Natural killer cell treated with Interleukin-12 subunit alpha and Interleukin-12 subunit beta and Interleukin-15 and Interleukin-18, amount 100 ng/mL, for 72 hours (primary cell): ENCODE measurements at regions not wholly inside any gene's neighbourhood (a gene's known extent, or its start where the extent isn't known, plus 50 kb on each side); places are given as distances from the start of the nearest gene placed in this dataset.

Source experiments
- ATAC-seq, 2 donors: fragments of 150-1000 bp; cut with Tn5 transposase in 1 of 2; sonication (Bioruptor Pico), chemical (Tn5 transposase) in 1 of 2; 2 replicates each; pipeline ENCODE4 v1.10.0; 2021
- DNase-seq: peaks from one replicate; pipeline ENCODE4 v3.0.0; 2022; ENCODE audit warnings: low spot score
- H3K27ac Mint-ChIP-seq, 2 donors: 1 replicate in 1 of 2; 2 replicates in 1 of 2; pipeline ENCODE4 v1.8.0; 2022; ENCODE audit warnings: mixed read lengths in 2 of 2, mild to moderate bottlenecking in 1 of 2, moderate library complexity in 1 of 2
- H3K27me3 Mint-ChIP-seq, 2 donors: 1 replicate in 1 of 2; 2 replicates in 1 of 2; pipeline ENCODE4 v1.8.0; 2022; ENCODE audit warnings: mixed read lengths in 2 of 2
- H3K36me3 Mint-ChIP-seq: one replicate; pipeline ENCODE4 v1.8.0; 2022; ENCODE audit warnings: mixed read lengths
- H3K4me1 Mint-ChIP-seq, 2 donors: 1 replicate in 1 of 2; 2 replicates in 1 of 2; pipeline ENCODE4 v1.8.0; 2022; ENCODE audit warnings: low read depth in 2 of 2, mixed read lengths in 2 of 2, mild to moderate bottlenecking in 1 of 2
- H3K4me3 Mint-ChIP-seq: one replicate; pipeline ENCODE4 v1.8.0; 2022; ENCODE audit warnings: mixed read lengths
- H3K9me3 Mint-ChIP-seq: 2 replicates; pipeline ENCODE4 v1.8.0; 2022; ENCODE audit warnings: mixed read lengths

- Mint-ChIP-seq H3K4me3 (no peak overlapping the region), H3K36me3 (peaks cover 7% of the 10 kb centered on the region), H3K9me3 (no peaks in the 10 kb centered on the region), H3K27me3 (peaks cover 19 to 32% of the 10 kb centered on the region in 2 donors), H3K27ac (no peak overlapping the region), H3K4me1 (no peaks in the 10 kb centered on the region)
- DNase-seq, result no peak
- ATAC-seq, result no peak
Measured at GRCh38 chr5:173557123-173557903, 59.1 kb downstream of the BOD1 start.

GRCh38 chr5:173556142-173557028 lies 60.1 kb downstream of the BOD1 start:
- Mint-ChIP-seq H3K36me3 (peaks cover 5% of the 10 kb centered on the region), H3K4me1 (no peaks in the 10 kb centered on the region), H3K9me3 (no peaks in the 10 kb centered on the region), H3K27ac (no peak overlapping the region), H3K27me3 (peaks cover 18 to 32% of the 10 kb centered on the region in 2 donors), H3K4me3 (no peak overlapping the region)
- DNase-seq (no peak), ATAC-seq (no peak)

- H3K27me3 Mint-ChIP-seq, result peaks cover 14 to 28% of the 10 kb centered on the region in 2 donors
- no peak overlapping the region for H3K4me3 Mint-ChIP-seq
- no peaks in the 10 kb centered on the region for H3K4me1 Mint-ChIP-seq
- no peaks in the 10 kb centered on the region for H3K9me3 Mint-ChIP-seq
- H3K36me3 Mint-ChIP-seq, result peaks cover 5% of the 10 kb centered on the region
- DNase-seq (no peak), ATAC-seq (no peak)
- no peak overlapping the region for H3K27ac Mint-ChIP-seq
Measured at GRCh38 chr5:173554989-173555705, 61.3 kb downstream of the BOD1 start.

GRCh38 chr5:173554038-173554955 lies 62.2 kb downstream of the BOD1 start:
- H3K27me3 Mint-ChIP-seq, result peaks cover 9 to 21% of the 10 kb centered on the region in 2 donors
- no peaks in the 10 kb centered on the region for H3K4me1 Mint-ChIP-seq
- ATAC-seq, result peak in 1 of 2 donors; percentile 20
- no peaks in the 10 kb centered on the region for H3K36me3 Mint-ChIP-seq
- no peak overlapping the region for H3K4me3 Mint-ChIP-seq
- no peak overlapping the region for H3K27ac Mint-ChIP-seq
- H3K9me3 Mint-ChIP-seq, result no peaks in the 10 kb centered on the region
- no peak for DNase-seq

GRCh38 chr5:173550641-173551040 lies 65.8 kb downstream of the BOD1 start:
- H3K27me3 Mint-ChIP-seq, result peaks cover 8 to 23% of the 10 kb centered on the region in 2 donors
- no peak overlapping the region for H3K27ac Mint-ChIP-seq
- no peak overlapping the region for H3K4me3 Mint-ChIP-seq
- no peaks in the 10 kb centered on the region for H3K4me1 Mint-ChIP-seq
- H3K36me3 Mint-ChIP-seq, result no peaks in the 10 kb centered on the region
- H3K9me3 Mint-ChIP-seq, result no peaks in the 10 kb centered on the region
- ATAC-seq (no peak), DNase-seq (no peak)

GRCh38 chr5:173549644-173550043 lies 66.8 kb downstream of the BOD1 start:
- no peak overlapping the region for H3K27ac Mint-ChIP-seq
- no peaks in the 10 kb centered on the region for H3K4me1 Mint-ChIP-seq
- no peak for DNase-seq
- no peak for ATAC-seq
- H3K27me3 Mint-ChIP-seq, result peaks cover 8 to 20% of the 10 kb centered on the region in 2 donors
- H3K36me3 Mint-ChIP-seq, result no peaks in the 10 kb centered on the region
- no peaks in the 10 kb centered on the region for H3K9me3 Mint-ChIP-seq
- no peak overlapping the region for H3K4me3 Mint-ChIP-seq

- ATAC-seq (no peak), DNase-seq (no peak)
- H3K4me1 Mint-ChIP-seq, result no peaks in the 10 kb centered on the region
- H3K27ac Mint-ChIP-seq, result no peak overlapping the region
- H3K9me3 Mint-ChIP-seq, result no peaks in the 10 kb centered on the region
- no peak overlapping the region for H3K4me3 Mint-ChIP-seq
- no peaks in the 10 kb centered on the region for H3K36me3 Mint-ChIP-seq
- H3K27me3 Mint-ChIP-seq, result peaks cover 8 to 18% of the 10 kb centered on the region in 2 donors
Measured at GRCh38 chr5:173547579-173547978, 68.9 kb downstream of the BOD1 start.

- Mint-ChIP-seq H3K27me3 (peaks cover 8 to 16% of the 10 kb centered on the region in 2 donors), H3K9me3 (no peaks in the 10 kb centered on the region), H3K4me1 (no peaks in the 10 kb centered on the region), H3K36me3 (no peaks in the 10 kb centered on the region), H3K4me3 (no peak overlapping the region), H3K27ac (no peak overlapping the region)
- no peak for DNase-seq
- ATAC-seq, result peak in 1 of 2 donors; percentile 29
Measured at GRCh38 chr5:173542964-173543363, 73.5 kb downstream of the BOD1 start.

- H3K27me3 Mint-ChIP-seq, result peaks cover 6 to 16% of the 10 kb centered on the region in 2 donors
- no peaks in the 10 kb centered on the region for H3K9me3 Mint-ChIP-seq
- H3K36me3 Mint-ChIP-seq, result no peaks in the 10 kb centered on the region
- ATAC-seq, result no peak
- no peak overlapping the region for H3K27ac Mint-ChIP-seq
- no peak overlapping the region for H3K4me3 Mint-ChIP-seq
- no peaks in the 10 kb centered on the region for H3K4me1 Mint-ChIP-seq
- DNase-seq, result no peak
Measured at GRCh38 chr5:173542159-173542558, 74.3 kb downstream of the BOD1 start.

GRCh38 chr5:173538654-173539053 lies 77.8 kb downstream of the BOD1 start:
- no peak overlapping the region for H3K4me3 Mint-ChIP-seq
- H3K36me3 Mint-ChIP-seq, result no peaks in the 10 kb centered on the region
- DNase-seq, result no peak
- no peak overlapping the region for H3K27ac Mint-ChIP-seq
- H3K9me3 Mint-ChIP-seq, result no peaks in the 10 kb centered on the region
- H3K27me3 Mint-ChIP-seq, result peaks cover 11 to 32% of the 10 kb centered on the region in 2 donors
- H3K4me1 Mint-ChIP-seq, result no peaks in the 10 kb centered on the region
- no peak for ATAC-seq

- H3K4me1 Mint-ChIP-seq, result no peaks in the 10 kb centered on the region
- no peaks in the 10 kb centered on the region for H3K9me3 Mint-ChIP-seq
- no peaks in the 10 kb centered on the region for H3K36me3 Mint-ChIP-seq
- peaks cover 11 to 32% of the 10 kb centered on the region in 2 donors for H3K27me3 Mint-ChIP-seq
- ATAC-seq (no peak), DNase-seq (no peak)
- H3K4me3 Mint-ChIP-seq, result no peak overlapping the region
- no peak overlapping the region for H3K27ac Mint-ChIP-seq
Measured at GRCh38 chr5:173538018-173538417, 78.4 kb downstream of the BOD1 start.

GRCh38 chr5:173537228-173537627 lies 79.2 kb downstream of the BOD1 start:
- no peaks in the 10 kb centered on the region for H3K36me3 Mint-ChIP-seq
- peaks cover 9 to 32% of the 10 kb centered on the region in 2 donors for H3K27me3 Mint-ChIP-seq
- DNase-seq, result no peak
- no peak overlapping the region for H3K27ac Mint-ChIP-seq
- no peaks in the 10 kb centered on the region for H3K9me3 Mint-ChIP-seq
- no peak for ATAC-seq
- H3K4me1 Mint-ChIP-seq, result no peaks in the 10 kb centered on the region
- H3K4me3 Mint-ChIP-seq, result no peak overlapping the region
